HG02884 (cell line): ENCODE measurements at regions not wholly inside any gene's neighbourhood (a gene's known extent, or its start where the extent isn't known, plus 50 kb on each side); places are given as distances from the start of the nearest gene placed in this dataset.

Source experiments
- ATAC-seq: cut with Tn5 transposase; IDR thresholded peaks from one replicate; pipeline ENCODE4 v1.9.1; 2021; ENCODE audit warnings: mild to moderate bottlenecking, moderate library complexity; ENCODE audit not compliant: unreplicated experiment

GRCh38 chr15:94606286-94606685 is 374.9 kb downstream of the MCTP2 start:
- ATAC-seq: no peak

GRCh38 chr15:94607176-94607654 is 375.9 kb downstream of the MCTP2 start:
- ATAC-seq: no peak

GRCh38 chr15:94610069-94610468 is 378.7 kb downstream of the MCTP2 start:
- ATAC-seq: peak; percentile 86

- ATAC-seq: peak; percentile 13
Measured at GRCh38 chr15:94610485-94610884, 379.1 kb downstream of the MCTP2 start.

GRCh38 chr15:94611656-94612055 is 380.3 kb downstream of the MCTP2 start:
- ATAC-seq: no peak

- no peak for ATAC-seq
Measured at GRCh38 chr15:94615688-94616087, 384.3 kb downstream of the MCTP2 start.

- no peak for ATAC-seq
Measured at GRCh38 chr15:94620632-94621031, 389.3 kb downstream of the MCTP2 start.

GRCh38 chr15:94621736-94622135 is 390.4 kb downstream of the MCTP2 start:
- no peak for ATAC-seq

GRCh38 chr15:94626949-94627348 is 395.6 kb downstream of the MCTP2 start:
- no peak for ATAC-seq

GRCh38 chr15:94631608-94632007 is 400.2 kb downstream of the MCTP2 start:
- peak; percentile 77 for ATAC-seq

- ATAC-seq: no peak
Measured at GRCh38 chr15:94638183-94638582, 406.8 kb downstream of the MCTP2 start.

- no peak for ATAC-seq
Measured at GRCh38 chr15:94639701-94640100, 408.3 kb downstream of the MCTP2 start.

GRCh38 chr15:94644433-94644832 is 413.1 kb downstream of the MCTP2 start:
- no peak for ATAC-seq

- no peak for ATAC-seq
Measured at GRCh38 chr15:94653071-94653470, 421.7 kb downstream of the MCTP2 start.

- no peak for ATAC-seq
Measured at GRCh38 chr15:94655249-94655880, 424.0 kb downstream of the MCTP2 start.

GRCh38 chr15:94665676-94666441 is 434.5 kb downstream of the MCTP2 start:
- ATAC-seq: no peak

GRCh38 chr15:94666553-94666952 is 435.2 kb downstream of the MCTP2 start:
- ATAC-seq: no peak

GRCh38 chr15:94667109-94667508 is 435.7 kb downstream of the MCTP2 start:
- no peak for ATAC-seq

GRCh38 chr15:94670438-94671034 is 439.2 kb downstream of the MCTP2 start:
- peak; percentile 57 for ATAC-seq

GRCh38 chr15:94671858-94672532 is 440.6 kb downstream of the MCTP2 start:
- no peak for ATAC-seq

GRCh38 chr15:94673801-94674200 is 442.4 kb downstream of the MCTP2 start:
- ATAC-seq: no peak
